OCI-LY1 (cell line): ENCODE measurements at regions not wholly inside any gene's neighbourhood (a gene's known extent, or its start where the extent isn't known, plus 50 kb on each side); places are given as distances from the start of the nearest gene placed in this dataset.

Source experiments
- H2AFZ ChIP-seq: fragments of 200-600 bp; sonication (generic), shearing (Covaris generic); 2 replicates; pipeline ENCODE4 v1.6.0; 2014; ENCODE audit warnings: antibody characterized with exemption, mild to moderate bottlenecking, low read length
- H3F3A ChIP-seq: fragments of 200-600 bp; sonication (generic), shearing (Covaris generic); 2 replicates; pipeline ENCODE4 v1.6.0; 2014; ENCODE audit warnings: mild to moderate bottlenecking, antibody characterized with exemption, low read length, moderate library complexity; ENCODE audit not compliant: insufficient read depth
- H3K27ac ChIP-seq: fragments of 200-600 bp; sonication (generic); 2 replicates; pipeline ENCODE4 v1.5.1; 2014; ENCODE audit warnings: low read length, mixed run types, mild to moderate bottlenecking, low read depth; ENCODE audit not compliant: poor library complexity, severe bottlenecking
- H3K27me3 ChIP-seq: fragments of 200-600 bp; sonication (generic); 2 replicates; pipeline ENCODE4 v1.6.0; 2014; ENCODE audit warnings: antibody characterized with exemption, mild to moderate bottlenecking, low read length, moderate library complexity; ENCODE audit not compliant: insufficient read depth
- H3K36me3 ChIP-seq: fragments of 200-600 bp; sonication (generic); 2 replicates; pipeline ENCODE4 v1.6.1; 2014; ENCODE audit warnings: mild to moderate bottlenecking, antibody characterized with exemption, low read length, moderate library complexity, mixed read lengths; ENCODE audit not compliant: insufficient read depth
- H3K4me1 ChIP-seq: fragments of 200-600 bp; sonication (generic); 2 replicates; pipeline ENCODE4 v1.5.1; 2014; ENCODE audit warnings: mild to moderate bottlenecking, low read length, moderate library complexity; ENCODE audit not compliant: insufficient read depth, severe bottlenecking
- H3K4me2 ChIP-seq: fragments of 200-600 bp; sonication (generic), shearing (Covaris generic); 2 replicates; pipeline ENCODE4 v1.6.1; 2014; ENCODE audit warnings: low read length
- H3K4me3 ChIP-seq: fragments of 200-600 bp; sonication (generic); 2 replicates; pipeline ENCODE4 v1.5.1; 2014; ENCODE audit warnings: low read length, low read depth, mild to moderate bottlenecking, mixed read lengths; ENCODE audit not compliant: poor library complexity, severe bottlenecking
- H3K79me2 ChIP-seq: fragments of 200-600 bp; shearing (Covaris generic); 2 replicates; pipeline ENCODE4 v1.6.1; 2016; ENCODE audit warnings: mixed run types, low read length, mixed read lengths; ENCODE audit not compliant: insufficient read depth
- H3K9ac ChIP-seq: fragments of 200-600 bp; sonication (generic), shearing (Covaris generic); 2 replicates; pipeline ENCODE4 v1.6.1; 2014; ENCODE audit warnings: mild to moderate bottlenecking, low read length, mixed read lengths
- H3K9me2 ChIP-seq: fragments of 200-600 bp; sonication (generic), shearing (Covaris generic); 2 replicates; pipeline ENCODE4 v1.6.1; 2014; ENCODE audit warnings: low read depth, mild to moderate bottlenecking, low read length, mixed read lengths
- H3K9me3 ChIP-seq: fragments of 200-600 bp; shearing (Covaris generic); 2 replicates; pipeline ENCODE4 v1.6.1; 2014; ENCODE audit warnings: low read length, mixed read lengths
- H4K20me1 ChIP-seq: fragments of 200-600 bp; sonication (generic), shearing (Covaris generic); 2 replicates; pipeline ENCODE4 v1.6.0; 2016; ENCODE audit warnings: mild to moderate bottlenecking, low read length; ENCODE audit not compliant: insufficient read depth
- CTCF ChIP-seq: fragments of 200-600 bp; sonication (generic), shearing (Covaris generic); IDR thresholded peaks from 2 replicates; pipeline ENCODE4 v1.5.1; 2017; ENCODE audit warnings: mild to moderate bottlenecking, antibody characterized with exemption, low read length, moderate library complexity, mixed read lengths
- EZH2 ChIP-seq: fragments of 200-600 bp; sonication (generic), shearing (Covaris generic); IDR thresholded peaks from 2 replicates; pipeline ENCODE4 v1.8.0; 2017; ENCODE audit warnings: borderline replicate concordance, mixed run types, mild to moderate bottlenecking, antibody characterized with exemption, low read length, moderate library complexity, mixed read lengths

DNA sequence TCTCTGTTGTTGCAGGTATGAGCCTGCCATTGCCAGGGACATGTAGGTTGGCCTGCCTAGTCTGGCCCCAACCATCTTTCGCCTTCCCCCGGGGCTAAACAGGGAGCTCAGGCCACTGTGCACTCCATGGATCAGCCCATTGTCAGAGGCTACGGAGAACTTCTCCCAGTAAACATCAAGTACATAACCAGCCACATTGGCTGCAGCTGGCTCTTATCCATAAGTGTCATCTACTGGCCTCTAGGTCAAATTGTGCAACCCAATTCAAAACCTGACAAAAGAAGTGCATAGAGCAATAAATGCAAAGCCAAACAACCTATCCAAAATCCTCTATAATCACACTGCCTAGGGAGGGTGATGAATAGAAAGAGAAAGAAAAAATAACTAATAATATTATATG is 418.1 kb upstream of the DCC start:
- H3K4me3 ChIP-seq, result no peak overlapping the region
- H3K36me3 ChIP-seq, result no peaks in the 10 kb centered on the region
- H3F3A ChIP-seq, result no peaks in the 10 kb centered on the region
- no peaks in the 10 kb centered on the region for H3K9me2 ChIP-seq
- no peak overlapping the region for H2AFZ ChIP-seq
- H3K27ac ChIP-seq, result no peak overlapping the region
- no peak overlapping the region for H3K4me2 ChIP-seq
- no peaks in the 10 kb centered on the region for H3K79me2 ChIP-seq
- no peak for TF ChIP-seq CTCF
- no peak for TF ChIP-seq EZH2
- no peak overlapping the region for H3K9ac ChIP-seq
- H4K20me1 ChIP-seq, result no peaks in the 10 kb centered on the region
- no peaks in the 10 kb centered on the region for H3K4me1 ChIP-seq
- H3K27me3 ChIP-seq, result no peaks in the 10 kb centered on the region
- H3K9me3 ChIP-seq, result no peaks in the 10 kb centered on the region

DNA sequence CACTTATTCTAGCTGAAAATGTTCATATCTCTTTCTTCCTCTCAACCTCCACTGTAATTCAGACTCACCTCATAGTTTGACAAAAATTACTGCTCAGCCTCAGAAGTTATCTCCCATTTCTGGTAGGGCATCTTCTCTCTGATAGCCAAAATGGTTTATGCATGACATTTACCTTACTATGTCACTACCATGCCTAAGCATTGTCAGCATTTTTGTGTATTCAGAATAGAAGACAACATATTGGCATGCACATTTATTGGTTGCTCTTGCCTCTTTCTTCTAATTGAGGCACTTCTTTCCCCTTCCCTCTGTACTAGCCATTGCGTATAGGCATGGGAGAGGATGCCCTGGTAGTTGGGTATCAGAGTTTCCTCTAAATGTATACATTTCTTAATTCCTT is 406.1 kb upstream of the DCC start:
- Histone ChIP-seq H3F3A (no peaks in the 10 kb centered on the region), H3K4me1 (no peaks in the 10 kb centered on the region), H3K79me2 (no peaks in the 10 kb centered on the region), H3K9me3 (no peaks in the 10 kb centered on the region), H3K9ac (no peak overlapping the region), H2AFZ (no peak overlapping the region), H3K4me2 (no peak overlapping the region), H3K36me3 (no peaks in the 10 kb centered on the region), H3K9me2 (no peaks in the 10 kb centered on the region), H3K27ac (no peak overlapping the region), H3K4me3 (no peak overlapping the region), H4K20me1 (no peaks in the 10 kb centered on the region), H3K27me3 (no peaks in the 10 kb centered on the region)
- no peak for TF ChIP-seq EZH2
- no peak for TF ChIP-seq CTCF

DNA sequence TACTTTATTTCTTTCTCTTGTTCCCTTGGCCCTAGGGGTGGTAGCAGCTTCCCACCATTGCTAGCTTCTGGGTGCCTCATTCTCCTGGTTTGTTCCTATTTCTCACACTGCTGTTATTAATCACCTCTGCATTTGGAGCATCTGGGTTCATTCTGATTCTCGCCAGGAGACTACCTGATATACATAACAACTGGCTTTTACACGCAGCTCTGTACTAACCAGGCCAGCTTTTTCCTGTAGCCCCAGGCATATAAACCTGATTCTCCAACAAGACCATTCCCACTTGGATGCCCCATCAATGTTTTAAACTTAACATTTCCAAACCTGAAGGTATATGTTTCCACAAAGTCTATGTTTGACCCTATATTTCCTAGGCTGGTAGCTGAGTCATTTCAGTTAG is 403.9 kb upstream of the DCC start:
- no peaks in the 10 kb centered on the region for H3K9me3 ChIP-seq
- H3F3A ChIP-seq, result no peaks in the 10 kb centered on the region
- no peak overlapping the region for H3K4me3 ChIP-seq
- H3K79me2 ChIP-seq, result no peaks in the 10 kb centered on the region
- no peaks in the 10 kb centered on the region for H3K4me1 ChIP-seq
- H3K27me3 ChIP-seq, result no peaks in the 10 kb centered on the region
- H3K9ac ChIP-seq, result no peak overlapping the region
- H3K36me3 ChIP-seq, result no peaks in the 10 kb centered on the region
- H2AFZ ChIP-seq, result no peak overlapping the region
- H4K20me1 ChIP-seq, result no peaks in the 10 kb centered on the region
- H3K4me2 ChIP-seq, result no peak overlapping the region
- H3K27ac ChIP-seq, result no peak overlapping the region
- H3K9me2 ChIP-seq, result no peaks in the 10 kb centered on the region
- no peak for TF ChIP-seq CTCF
- no peak for TF ChIP-seq EZH2
